ENCODE measurements at regions not wholly inside any gene's neighbourhood (a gene's known extent, or its start where the extent isn't known, plus 50 kb on each side); places are given as distances from the start of the nearest gene placed in this dataset.

DNA sequence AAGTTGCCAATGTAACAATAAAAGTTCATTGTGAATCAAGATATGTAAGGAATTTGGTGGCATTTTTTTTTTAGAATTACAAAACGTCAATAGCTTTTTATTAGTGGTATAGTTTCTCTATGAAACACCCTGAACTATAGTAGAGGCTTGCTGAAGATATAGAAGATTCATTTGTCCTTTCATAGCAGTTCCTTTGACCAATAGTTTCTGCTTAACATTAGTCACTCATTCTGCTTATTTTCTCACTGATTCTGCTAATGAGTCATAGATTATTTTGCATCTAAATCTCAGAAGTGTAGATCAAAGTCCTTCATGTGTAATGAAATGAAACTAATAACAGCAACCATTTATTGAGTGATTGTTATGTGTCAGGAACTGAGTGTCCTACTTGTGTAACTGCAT is 205.0 kb upstream of the TET2 start:
- Histone ChIP-seq H4K20me1 (ENCODE audit: insufficient read depth, low read length, poor library complexity, severe bottlenecking) (no peaks in the 10 kb centered on the region), H3K9ac (ENCODE audit: low read depth, low read length, poor library complexity, severe bottlenecking) (no peak overlapping the region), H2AFZ (ENCODE audit: low read length) (no peak overlapping the region), H3K27me3 (ENCODE audit: insufficient read depth, low read length, poor library complexity, severe bottlenecking) (no peaks in the 10 kb centered on the region), H3K36me3 (ENCODE audit: insufficient read depth, low read length) (no peaks in the 10 kb centered on the region), H3K9me3 (ENCODE audit: insufficient read depth, low read depth, low read length) (no peaks in the 10 kb centered on the region), H3K4me2 (ENCODE audit: low read depth, low read length, poor library complexity, severe bottlenecking) (no peak overlapping the region), H3F3A (ENCODE audit: low read depth) (no peaks in the 10 kb centered on the region), H3K79me2 (ENCODE audit: insufficient read depth, low read length) (no peaks in the 10 kb centered on the region), H3K4me1 (ENCODE audit: insufficient read depth, low read length, poor library complexity, severe bottlenecking) (no peaks in the 10 kb centered on the region), H3K4me3 (ENCODE audit: low read length, poor library complexity, severe bottlenecking) (no peak overlapping the region), H3K9me2 (replicated peaks; ENCODE audit: low read depth, low read length) (no peaks in the 10 kb centered on the region)
- TF ChIP-seq EZH2phosphoT487 (IDR thresholded peaks at IDR 0.05; ENCODE audit: borderline replicate concordance) = no peak
- TF ChIP-seq, protein P1, sequence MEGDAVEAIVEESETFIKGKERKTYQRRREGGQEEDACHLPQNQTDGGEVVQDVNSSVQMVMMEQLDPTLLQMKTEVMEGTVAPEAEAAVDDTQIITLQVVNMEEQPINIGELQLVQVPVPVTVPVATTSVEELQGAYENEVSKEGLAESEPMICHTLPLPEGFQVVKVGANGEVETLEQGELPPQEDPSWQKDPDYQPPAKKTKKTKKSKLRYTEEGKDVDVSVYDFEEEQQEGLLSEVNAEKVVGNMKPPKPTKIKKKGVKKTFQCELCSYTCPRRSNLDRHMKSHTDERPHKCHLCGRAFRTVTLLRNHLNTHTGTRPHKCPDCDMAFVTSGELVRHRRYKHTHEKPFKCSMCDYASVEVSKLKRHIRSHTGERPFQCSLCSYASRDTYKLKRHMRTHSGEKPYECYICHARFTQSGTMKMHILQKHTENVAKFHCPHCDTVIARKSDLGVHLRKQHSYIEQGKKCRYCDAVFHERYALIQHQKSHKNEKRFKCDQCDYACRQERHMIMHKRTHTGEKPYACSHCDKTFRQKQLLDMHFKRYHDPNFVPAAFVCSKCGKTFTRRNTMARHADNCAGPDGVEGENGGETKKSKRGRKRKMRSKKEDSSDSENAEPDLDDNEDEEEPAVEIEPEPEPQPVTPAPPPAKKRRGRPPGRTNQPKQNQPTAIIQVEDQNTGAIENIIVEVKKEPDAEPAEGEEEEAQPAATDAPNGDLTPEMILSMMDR (conservative IDR thresholded peaks at IDR 0.05; ENCODE audit: low read length) = no peak

DNA sequence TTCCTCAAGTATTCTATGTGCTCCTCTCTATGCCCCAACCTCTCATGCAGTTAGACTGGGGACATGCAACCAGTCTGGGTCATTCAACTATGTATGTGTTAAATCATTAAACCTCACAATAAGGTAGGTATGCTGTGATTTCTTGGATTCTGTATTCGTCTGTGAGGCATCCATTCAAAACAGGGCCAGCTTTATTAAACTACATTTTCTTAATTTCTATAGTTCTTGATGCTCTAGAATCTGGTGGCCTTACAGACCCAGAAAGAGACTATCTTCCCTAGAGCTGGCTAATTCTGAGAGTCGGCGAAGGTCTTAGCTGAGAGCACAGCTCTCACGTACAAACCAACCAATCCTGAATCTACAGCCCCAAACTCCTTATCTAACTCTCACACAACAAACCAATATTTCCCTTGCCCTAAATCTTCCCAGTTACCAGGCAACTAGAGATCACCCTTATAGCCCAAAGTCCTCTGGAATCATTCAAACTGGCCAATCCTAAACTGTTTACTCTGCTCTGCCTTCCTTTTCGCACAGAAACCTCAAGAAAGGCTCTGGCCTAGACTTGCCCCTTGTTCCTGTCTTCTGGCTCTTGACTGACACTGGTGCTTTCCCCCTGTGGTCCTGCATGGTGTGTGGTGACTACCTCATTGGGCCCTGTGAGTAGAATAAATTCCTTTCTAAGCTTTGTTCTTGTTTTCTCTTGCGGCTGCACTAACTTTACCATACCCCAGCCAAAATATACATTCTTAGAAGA is 203.5 kb upstream of the TET2 start:
- H3K9me3 ChIP-seq (ENCODE audit: insufficient read depth, low read depth, low read length) = no peaks in the 10 kb centered on the region
- TF ChIP-seq EZH2phosphoT487 (IDR thresholded peaks at IDR 0.05; ENCODE audit: borderline replicate concordance) = no peak
- TF ChIP-seq, protein P1 (conservative IDR thresholded peaks at IDR 0.05; ENCODE audit: low read length) = no peak
- H3K4me2 ChIP-seq (ENCODE audit: low read depth, low read length, poor library complexity, severe bottlenecking) = no peak overlapping the region
- H3K79me2 ChIP-seq (ENCODE audit: insufficient read depth, low read length) = no peaks in the 10 kb centered on the region
- no peaks in the 10 kb centered on the region for H3K27me3 ChIP-seq (ENCODE audit: insufficient read depth, low read length, poor library complexity, severe bottlenecking)
- no peaks in the 10 kb centered on the region for H4K20me1 ChIP-seq (ENCODE audit: insufficient read depth, low read length, poor library complexity, severe bottlenecking)
- no peak overlapping the region for H3K4me3 ChIP-seq (ENCODE audit: low read length, poor library complexity, severe bottlenecking)
- H3K36me3 ChIP-seq (ENCODE audit: insufficient read depth, low read length) = no peaks in the 10 kb centered on the region
- H3K4me1 ChIP-seq (ENCODE audit: insufficient read depth, low read length, poor library complexity, severe bottlenecking) = no peaks in the 10 kb centered on the region
- no peaks in the 10 kb centered on the region for H3F3A ChIP-seq (ENCODE audit: low read depth)
- H2AFZ ChIP-seq (ENCODE audit: low read length) = no peak overlapping the region
- no peak overlapping the region for H3K9ac ChIP-seq (ENCODE audit: low read depth, low read length, poor library complexity, severe bottlenecking)
- H3K9me2 ChIP-seq (replicated peaks; ENCODE audit: low read depth, low read length) = no peaks in the 10 kb centered on the region

DNA sequence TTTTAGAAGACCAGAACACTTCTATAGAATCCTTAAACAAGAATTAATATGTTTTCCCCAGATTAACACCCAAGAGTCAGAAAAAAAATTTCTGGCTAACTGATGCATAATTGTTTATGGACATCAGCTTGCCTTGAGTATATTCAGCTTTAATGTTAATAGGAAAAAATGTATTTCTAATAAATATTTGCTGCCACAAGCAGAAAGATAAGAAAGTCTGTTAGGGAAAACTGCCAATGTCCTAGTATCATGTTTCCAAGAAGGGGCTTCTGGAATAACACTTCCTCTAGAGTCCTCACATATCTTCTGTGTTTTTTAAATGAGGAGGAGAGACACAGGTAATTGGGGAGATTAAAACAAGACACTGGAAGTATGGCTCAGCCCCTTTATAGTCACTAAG is 202.1 kb upstream of the TET2 start:
- Histone ChIP-seq H3K9me3 (ENCODE audit: insufficient read depth, low read depth, low read length) (no peaks in the 10 kb centered on the region), H3K9ac (ENCODE audit: low read depth, low read length, poor library complexity, severe bottlenecking) (no peak overlapping the region), H3F3A (ENCODE audit: low read depth) (no peaks in the 10 kb centered on the region), H2AFZ (ENCODE audit: low read length) (no peak overlapping the region), H4K20me1 (ENCODE audit: insufficient read depth, low read length, poor library complexity, severe bottlenecking) (no peaks in the 10 kb centered on the region), H3K27me3 (ENCODE audit: insufficient read depth, low read length, poor library complexity, severe bottlenecking) (no peaks in the 10 kb centered on the region), H3K4me1 (ENCODE audit: insufficient read depth, low read length, poor library complexity, severe bottlenecking) (no peaks in the 10 kb centered on the region), H3K36me3 (ENCODE audit: insufficient read depth, low read length) (no peaks in the 10 kb centered on the region), H3K79me2 (ENCODE audit: insufficient read depth, low read length) (no peaks in the 10 kb centered on the region), H3K4me2 (ENCODE audit: low read depth, low read length, poor library complexity, severe bottlenecking) (no peak overlapping the region), H3K9me2 (replicated peaks; ENCODE audit: low read depth, low read length) (no peaks in the 10 kb centered on the region), H3K4me3 (ENCODE audit: low read length, poor library complexity, severe bottlenecking) (no peak overlapping the region)
- TF ChIP-seq, protein P1 (conservative IDR thresholded peaks at IDR 0.05; ENCODE audit: low read length) = no peak
- TF ChIP-seq EZH2phosphoT487 (IDR thresholded peaks at IDR 0.05; ENCODE audit: borderline replicate concordance) = no peak

Data from Loucy (cell line).